ENCODE measurements at regions not wholly inside any gene's neighbourhood (a gene's known extent, or its start where the extent isn't known, plus 50 kb on each side); places are given as distances from the start of the nearest gene placed in this dataset.

GRCh38 chr6:147053311-147053921 is 150.8 kb upstream of the STXBP5 start:
- ATAC-seq = no peak
- H3F3A ChIP-seq (ENCODE audit: low read length, unreplicated experiment) = no peaks in the 10 kb centered on the region
- TF ChIP-seq EZH2phosphoT487 (IDR thresholded peaks at IDR 0.05; ENCODE audit: borderline replicate concordance, low read length) (no peak), EZH2 (IDR thresholded peaks at IDR 0.05; ENCODE audit: low read length, unreplicated experiment) (no peak), CTCF (conservative IDR thresholded peaks at IDR 0.05; ENCODE audit: low read depth, low read length) (no peak)
- no peak overlapping the region for H3K4me3 ChIP-seq (ENCODE audit: low read length)
- no peaks in the 10 kb centered on the region for H3K9me3 ChIP-seq (ENCODE audit: low read length)
- no peak for DNase-seq
- BruUV-seq (replicated peaks) = no TSS peak
- no peak overlapping the region for H3K4me2 ChIP-seq (ENCODE audit: low read length)
- ChIA-PET POLR2A (ENCODE audit: unreplicated experiment) (no interaction called here), CTCF (no interaction called here)
- H3K27me3 ChIP-seq (ENCODE audit: low read length) = no peaks in the 10 kb centered on the region
- no peaks in the 10 kb centered on the region for H3K79me2 ChIP-seq (ENCODE audit: low read length)
- no peaks in the 10 kb centered on the region for H3K9me2 ChIP-seq (replicated peaks; ENCODE audit: low read length)
- H3K4me1 ChIP-seq (ENCODE audit: insufficient read depth, low read length) = no peaks in the 10 kb centered on the region
- intact Hi-C loops (cut with micrococcal nuclease) = no loop called here
- H3K27ac ChIP-seq (ENCODE audit: low read length) = no peak overlapping the region
- no peak overlapping the region for H3K9ac ChIP-seq (ENCODE audit: low read length)
- H2AFZ ChIP-seq (ENCODE audit: low read length) = no peak overlapping the region
- no peaks in the 10 kb centered on the region for H3K36me3 ChIP-seq (ENCODE audit: low read depth, low read length)
- no peaks in the 10 kb centered on the region for H4K20me1 ChIP-seq (ENCODE audit: low read length)

DNA sequence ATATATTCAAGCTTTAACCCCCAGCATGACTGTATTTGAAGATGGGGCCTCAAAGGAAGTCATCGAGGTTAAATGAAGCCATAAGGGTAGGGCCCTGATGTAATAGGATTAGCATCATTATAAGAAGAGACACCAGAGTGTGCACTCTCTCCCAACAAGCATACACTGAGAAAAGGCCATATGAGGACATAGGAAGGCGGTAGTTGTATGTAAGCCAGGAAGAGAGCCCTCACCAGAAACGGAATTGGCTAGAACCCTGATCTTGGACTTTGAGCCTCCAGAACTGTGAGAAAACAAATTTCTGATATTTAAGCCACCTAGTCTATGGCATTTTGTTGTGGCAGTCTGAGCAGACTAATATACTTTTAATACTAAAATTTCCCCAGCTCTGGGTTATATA is 150.1 kb upstream of the STXBP5 start:
- intact Hi-C loops (cut with micrococcal nuclease) = no loop called here
- Histone ChIP-seq H2AFZ (ENCODE audit: low read length) (no peak overlapping the region), H3K9me2 (replicated peaks; ENCODE audit: low read length) (no peaks in the 10 kb centered on the region), H3K4me1 (ENCODE audit: insufficient read depth, low read length) (0 out of 2 replicates have a peak, but pooled peaks cover 4% of the 10 kb centered on the region), H3K79me2 (ENCODE audit: low read length) (no peaks in the 10 kb centered on the region), H3F3A (ENCODE audit: low read length, unreplicated experiment) (no peaks in the 10 kb centered on the region), H3K4me2 (ENCODE audit: low read length) (no peak overlapping the region), H3K27ac (ENCODE audit: low read length) (no peak overlapping the region), H3K36me3 (ENCODE audit: low read depth, low read length) (no peaks in the 10 kb centered on the region), H3K9ac (ENCODE audit: low read length) (no peak overlapping the region), H3K9me3 (ENCODE audit: low read length) (no peaks in the 10 kb centered on the region), H3K4me3 (ENCODE audit: low read length) (no peak overlapping the region), H4K20me1 (ENCODE audit: low read length) (no peaks in the 10 kb centered on the region), H3K27me3 (ENCODE audit: low read length) (no peaks in the 10 kb centered on the region)
- no TSS peak for BruUV-seq (replicated peaks)
- POLR2A ChIA-PET (ENCODE audit: unreplicated experiment) = no interaction called here
- ATAC-seq (no peak), DNase-seq (no peak)
- CTCF ChIA-PET = no interaction called here
- no peak for TF ChIP-seq CTCF (conservative IDR thresholded peaks at IDR 0.05; ENCODE audit: low read depth, low read length)
- no peak for TF ChIP-seq EZH2phosphoT487 (IDR thresholded peaks at IDR 0.05; ENCODE audit: borderline replicate concordance, low read length)
- no peak for TF ChIP-seq EZH2 (IDR thresholded peaks at IDR 0.05; ENCODE audit: low read length, unreplicated experiment)

- no peak for DNase-seq
- Histone ChIP-seq H3K9me3 (ENCODE audit: low read length) (no peaks in the 10 kb centered on the region), H3K36me3 (ENCODE audit: low read depth, low read length) (no peaks in the 10 kb centered on the region), H3K9me2 (replicated peaks; ENCODE audit: low read length) (no peaks in the 10 kb centered on the region), H3K27ac (ENCODE audit: low read length) (no peak overlapping the region), H3K27me3 (ENCODE audit: low read length) (no peaks in the 10 kb centered on the region), H3F3A (ENCODE audit: low read length, unreplicated experiment) (no peaks in the 10 kb centered on the region), H3K4me3 (ENCODE audit: low read length) (no peak overlapping the region), H3K9ac (ENCODE audit: low read length) (no peak overlapping the region), H4K20me1 (ENCODE audit: low read length) (no peaks in the 10 kb centered on the region), H2AFZ (ENCODE audit: low read length) (no peak overlapping the region), H3K4me1 (ENCODE audit: insufficient read depth, low read length) (0 out of 2 replicates have a peak, but pooled peaks cover 4% of the 10 kb centered on the region), H3K79me2 (ENCODE audit: low read length) (no peaks in the 10 kb centered on the region), H3K4me2 (ENCODE audit: low read length) (no peak overlapping the region)
- CTCF ChIA-PET = no interaction called here
- intact Hi-C loops (cut with micrococcal nuclease) = no loop called here
- BruUV-seq (replicated peaks) = no TSS peak
- no peak for ATAC-seq
- POLR2A ChIA-PET (ENCODE audit: unreplicated experiment) = no interaction called here
- no peak for TF ChIP-seq CTCF (conservative IDR thresholded peaks at IDR 0.05; ENCODE audit: low read depth, low read length)
- no peak for TF ChIP-seq EZH2 (IDR thresholded peaks at IDR 0.05; ENCODE audit: low read length, unreplicated experiment)
- TF ChIP-seq EZH2phosphoT487 (IDR thresholded peaks at IDR 0.05; ENCODE audit: borderline replicate concordance, low read length) = no peak
Measured at GRCh38 chr6:147054871-147055270, 149.3 kb upstream of the STXBP5 start.

Data from PC-3 (cell line).